GM20000 (cell line): ENCODE measurements at regions not wholly inside any gene's neighbourhood (a gene's known extent, or its start where the extent isn't known, plus 50 kb on each side); places are given as distances from the start of the nearest gene placed in this dataset.

Experiments
- DNase-seq: peaks from one replicate; pipeline ENCODE4 v3.0.0; 2012; ENCODE audit warnings: low spot score
- TF ChIP-seq, protein P1 (sequence below): IDR thresholded peaks from 2 replicates; pipeline ENCODE4 v1.5.1; 2012; ENCODE audit warnings: mild to moderate bottlenecking, control low read depth; ENCODE audit errors: extremely low read depth, missing control alignments

DNA sequence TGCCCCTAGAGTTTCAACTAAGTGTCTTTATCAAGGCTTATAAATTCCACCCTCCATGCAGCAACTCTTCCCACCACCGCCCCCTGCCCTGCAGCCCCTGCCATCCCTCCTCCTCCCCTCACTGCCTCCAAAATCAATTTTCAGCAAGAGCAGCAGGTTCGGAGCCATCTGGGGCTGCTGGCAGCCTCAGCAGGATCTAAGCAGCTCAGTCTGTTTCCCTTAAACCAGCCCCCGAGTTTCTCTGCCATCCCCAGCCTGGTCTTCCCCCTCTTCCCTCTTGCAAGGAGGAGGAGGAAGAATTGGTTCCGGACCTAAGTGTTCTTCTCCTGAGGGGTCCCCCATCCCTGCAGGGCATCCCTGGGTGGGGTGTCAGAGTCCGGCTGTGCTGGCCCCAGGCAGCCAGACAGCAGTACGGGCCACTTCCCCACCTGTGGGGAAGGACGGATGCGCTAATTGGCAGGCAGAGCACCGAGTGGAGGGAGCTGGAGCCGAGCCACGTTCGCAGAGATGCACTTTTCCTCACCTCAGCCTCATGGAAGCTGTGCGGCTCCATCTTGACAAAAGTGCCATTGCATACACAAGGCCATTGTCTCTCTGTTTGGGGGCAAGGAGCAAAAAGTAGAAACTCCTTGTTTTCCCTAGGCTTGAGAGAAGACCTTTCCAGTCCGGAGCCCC lies 189.3 kb downstream of the KCNA5 start:
- TF ChIP-seq, protein P1, sequence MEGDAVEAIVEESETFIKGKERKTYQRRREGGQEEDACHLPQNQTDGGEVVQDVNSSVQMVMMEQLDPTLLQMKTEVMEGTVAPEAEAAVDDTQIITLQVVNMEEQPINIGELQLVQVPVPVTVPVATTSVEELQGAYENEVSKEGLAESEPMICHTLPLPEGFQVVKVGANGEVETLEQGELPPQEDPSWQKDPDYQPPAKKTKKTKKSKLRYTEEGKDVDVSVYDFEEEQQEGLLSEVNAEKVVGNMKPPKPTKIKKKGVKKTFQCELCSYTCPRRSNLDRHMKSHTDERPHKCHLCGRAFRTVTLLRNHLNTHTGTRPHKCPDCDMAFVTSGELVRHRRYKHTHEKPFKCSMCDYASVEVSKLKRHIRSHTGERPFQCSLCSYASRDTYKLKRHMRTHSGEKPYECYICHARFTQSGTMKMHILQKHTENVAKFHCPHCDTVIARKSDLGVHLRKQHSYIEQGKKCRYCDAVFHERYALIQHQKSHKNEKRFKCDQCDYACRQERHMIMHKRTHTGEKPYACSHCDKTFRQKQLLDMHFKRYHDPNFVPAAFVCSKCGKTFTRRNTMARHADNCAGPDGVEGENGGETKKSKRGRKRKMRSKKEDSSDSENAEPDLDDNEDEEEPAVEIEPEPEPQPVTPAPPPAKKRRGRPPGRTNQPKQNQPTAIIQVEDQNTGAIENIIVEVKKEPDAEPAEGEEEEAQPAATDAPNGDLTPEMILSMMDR, result no peak
- no peak for DNase-seq

DNA sequence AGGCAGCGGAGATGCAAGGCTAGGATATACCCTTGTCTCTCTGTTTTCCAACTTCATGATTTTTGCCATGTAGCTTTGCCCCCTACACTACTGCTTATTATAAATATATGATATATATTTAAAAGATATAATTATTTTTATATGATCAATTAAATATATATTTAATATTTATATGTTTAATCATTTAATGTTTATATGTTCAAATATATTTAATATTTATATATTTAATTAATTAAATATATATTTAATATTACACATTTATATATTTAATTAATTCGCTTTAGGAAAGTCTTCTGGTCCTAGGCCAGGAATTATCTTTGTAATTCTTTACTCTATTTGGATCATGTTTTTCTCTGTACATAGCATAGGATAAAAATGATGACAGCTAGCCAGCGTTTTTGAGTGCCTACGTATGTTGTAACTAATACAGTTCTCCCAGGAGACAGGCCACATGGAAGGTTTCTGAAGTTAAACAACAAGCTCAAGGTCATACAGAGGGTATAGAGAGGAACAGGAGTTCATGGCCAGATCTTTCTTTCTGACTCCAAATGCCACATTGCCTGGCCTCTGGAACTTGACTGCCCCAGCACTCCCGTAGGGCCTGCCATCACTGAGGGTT lies 192.5 kb downstream of the KCNA5 start:
- TF ChIP-seq, protein P1, result no peak
- no peak for DNase-seq

DNA sequence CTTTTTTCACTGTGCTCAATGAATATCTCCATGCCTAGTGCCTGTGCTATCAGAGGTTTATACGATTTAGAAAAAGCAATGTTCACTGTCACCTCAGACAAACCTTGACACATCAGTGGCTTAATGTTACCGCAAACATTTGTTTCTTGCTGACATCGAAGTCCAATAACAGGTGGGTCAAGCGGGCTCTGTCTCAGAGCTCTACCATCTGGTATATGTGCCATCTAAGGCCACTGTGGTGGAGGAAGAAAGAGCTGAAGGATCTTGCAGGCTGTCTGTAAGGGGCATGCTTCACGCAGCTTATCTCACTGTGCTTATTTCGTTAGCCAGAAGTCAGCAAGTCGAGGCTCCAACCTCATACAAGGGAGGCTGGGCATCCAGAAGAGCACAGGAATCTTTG lies 189.5 kb upstream of the NTF3 start:
- no peak for DNase-seq
- TF ChIP-seq, protein P1, result no peak

DNA sequence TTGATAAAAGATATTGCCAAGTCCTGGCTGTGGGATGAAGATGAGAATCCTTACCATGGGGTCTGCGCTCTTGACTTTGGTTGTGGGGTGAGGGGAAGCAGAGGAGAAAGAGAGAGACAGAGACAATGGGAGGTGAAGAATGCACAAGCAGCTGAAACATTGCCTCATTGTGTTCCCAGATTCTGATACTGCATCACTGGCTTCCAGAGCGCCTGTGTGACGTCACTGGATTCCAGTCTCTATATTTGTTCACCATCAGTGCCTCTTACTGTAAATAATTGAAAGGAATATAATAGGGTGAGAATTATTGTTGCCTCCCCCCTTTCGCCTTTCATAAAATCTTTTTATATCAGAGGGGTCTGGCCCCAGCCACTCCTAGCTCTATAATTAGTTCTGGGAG lies 188.9 kb upstream of the NTF3 start:
- TF ChIP-seq, protein P1, result no peak
- DNase-seq, result no peak

DNA sequence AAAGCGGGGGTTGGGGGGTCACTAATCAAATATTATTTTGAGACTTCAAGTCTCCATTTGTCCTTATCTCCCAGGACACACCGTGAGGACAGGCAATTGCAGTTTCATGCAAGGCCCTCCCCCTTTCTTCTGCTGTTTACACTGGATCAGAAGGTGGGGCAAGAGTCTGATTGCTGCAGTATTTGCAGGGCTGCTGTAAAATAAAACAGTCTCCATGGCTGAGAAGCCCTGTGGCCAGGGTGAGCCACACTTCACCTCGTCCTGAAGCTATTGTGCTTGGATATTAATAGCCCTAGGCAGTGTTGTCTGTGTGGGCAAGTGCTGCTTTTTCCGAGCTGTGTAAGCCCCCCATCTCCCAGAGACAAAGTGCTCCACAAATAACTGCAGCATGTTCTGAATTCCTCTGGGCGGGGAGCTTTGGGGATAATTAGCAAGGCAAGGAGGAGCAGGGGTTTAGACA lies 187.4 kb upstream of the NTF3 start:
- DNase-seq, result no peak
- TF ChIP-seq, protein P1, result no peak

DNA sequence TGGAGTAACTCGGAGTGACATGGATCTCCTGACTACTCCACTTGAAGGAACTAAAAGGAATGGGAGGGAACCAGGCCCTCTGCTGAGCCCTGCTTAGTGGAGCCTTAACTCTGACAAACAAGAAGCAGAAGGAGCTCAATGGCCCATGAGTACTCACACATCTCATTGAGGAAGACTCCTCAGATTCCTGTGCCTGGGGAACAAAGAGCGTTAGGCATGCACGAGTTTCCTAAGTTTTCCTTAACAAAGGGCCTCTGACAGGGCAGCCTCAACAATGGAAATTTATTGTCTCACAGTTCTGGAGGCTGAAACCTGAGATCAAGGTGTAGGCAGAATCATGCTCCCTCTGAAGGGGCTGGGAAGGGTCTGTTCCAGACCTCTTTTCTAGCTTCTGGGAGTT lies 185.7 kb upstream of the NTF3 start:
- TF ChIP-seq, protein P1, result no peak
- DNase-seq, result no peak

DNA sequence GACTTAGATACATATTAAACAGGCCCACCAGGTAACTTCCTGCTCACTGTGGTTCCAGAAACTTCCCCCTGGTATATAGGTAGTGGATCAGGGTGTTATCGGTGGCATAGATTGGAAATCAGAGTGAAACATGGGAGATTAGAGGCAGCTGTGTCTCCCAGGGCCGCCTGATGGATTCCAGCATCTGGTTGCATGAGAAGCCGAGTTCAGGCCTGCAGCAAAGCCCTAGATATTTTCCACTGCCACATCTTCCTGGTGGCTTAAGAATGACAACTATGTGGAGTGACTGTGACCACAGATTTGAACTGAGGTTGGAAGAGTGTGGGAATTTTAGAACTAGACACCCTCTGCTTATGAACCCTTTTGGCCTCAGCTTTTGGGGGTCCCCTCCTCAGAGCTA lies 184.8 kb upstream of the NTF3 start:
- no peak for DNase-seq
- TF ChIP-seq, protein P1, result no peak
